Dermis microvascular lymphatic vessel endothelial cell (primary cell): ENCODE measurements at regions not wholly inside any gene's neighbourhood (a gene's known extent, or its start where the extent isn't known, plus 50 kb on each side); places are given as distances from the start of the nearest gene placed in this dataset.
"Not testable (repeated sequence)": the region's sequence is repeated elsewhere in the genome, so short reads cannot be mapped to it uniquely, and the experiment has no call there.

Experiments
- DNase-seq, 2 donors: peaks; one replicate each; pipeline versions ENCODE4 v3.0.0 to v3.0.0-alpha.2; 2010; ENCODE audit warnings: low read depth in 2 of 2

GRCh38 chr5:131005963-131006684, 158.9 kb downstream of the HINT1 start:
- no peak for DNase-seq

- DNase-seq = no peak
Measured at GRCh38 chr5:131001507-131001906, 163.5 kb downstream of the HINT1 start.

GRCh38 chr5:131000289-131000688, 164.8 kb downstream of the HINT1 start:
- DNase-seq = no peak

- DNase-seq = not testable (repeated sequence)
Measured at GRCh38 chr5:130996720-130997119, 168.3 kb downstream of the HINT1 start.

GRCh38 chr5:130995851-130996250, 169.2 kb downstream of the HINT1 start:
- DNase-seq = no peak

- DNase-seq = no peak
Measured at GRCh38 chr5:130995254-130995515, 169.9 kb downstream of the HINT1 start.

GRCh38 chr5:130994496-130995253, 170.4 kb downstream of the HINT1 start:
- no peak for DNase-seq

GRCh38 chr5:130992621-130993020, 172.4 kb downstream of the HINT1 start:
- DNase-seq = no peak

GRCh38 chr5:130992095-130992494, 173.0 kb downstream of the HINT1 start:
- DNase-seq = no peak

- DNase-seq = no peak
Measured at GRCh38 chr5:130985776-130986175, 179.3 kb downstream of the HINT1 start.

- no peak for DNase-seq
Measured at GRCh38 chr5:130981663-130982062, 183.4 kb downstream of the HINT1 start.

GRCh38 chr5:130978475-130978874, 186.6 kb downstream of the HINT1 start:
- DNase-seq = no peak

- no peak for DNase-seq
Measured at GRCh38 chr5:130976493-130976892, 188.6 kb downstream of the HINT1 start.

GRCh38 chr5:130975847-130976246, 189.2 kb downstream of the HINT1 start:
- no peak for DNase-seq

- no peak for DNase-seq
Measured at GRCh38 chr5:130975299-130975698, 189.8 kb downstream of the HINT1 start.

- DNase-seq = no peak
Measured at GRCh38 chr5:130974021-130974683, 190.9 kb downstream of the HINT1 start.

- no peak for DNase-seq
Measured at GRCh38 chr5:130966990-130967525, 198.0 kb downstream of the HINT1 start.

GRCh38 chr5:130965920-130966319, 199.1 kb downstream of the HINT1 start:
- no peak for DNase-seq

- DNase-seq = no peak
Measured at GRCh38 chr5:130965360-130965759, 199.7 kb downstream of the HINT1 start.

GRCh38 chr5:130964231-130965202, 200.5 kb downstream of the HINT1 start:
- DNase-seq = no peak

- DNase-seq = no peak
Measured at GRCh38 chr5:130963798-130964197, 201.3 kb downstream of the HINT1 start.
